ENCODE measurements at regions not wholly inside any gene's neighbourhood (a gene's known extent, or its start where the extent isn't known, plus 50 kb on each side); places are given as distances from the start of the nearest gene placed in this dataset.
"Not testable (repeated sequence)": the region's sequence is repeated elsewhere in the genome, so short reads cannot be mapped to it uniquely, and the experiment has no call there.

DNA sequence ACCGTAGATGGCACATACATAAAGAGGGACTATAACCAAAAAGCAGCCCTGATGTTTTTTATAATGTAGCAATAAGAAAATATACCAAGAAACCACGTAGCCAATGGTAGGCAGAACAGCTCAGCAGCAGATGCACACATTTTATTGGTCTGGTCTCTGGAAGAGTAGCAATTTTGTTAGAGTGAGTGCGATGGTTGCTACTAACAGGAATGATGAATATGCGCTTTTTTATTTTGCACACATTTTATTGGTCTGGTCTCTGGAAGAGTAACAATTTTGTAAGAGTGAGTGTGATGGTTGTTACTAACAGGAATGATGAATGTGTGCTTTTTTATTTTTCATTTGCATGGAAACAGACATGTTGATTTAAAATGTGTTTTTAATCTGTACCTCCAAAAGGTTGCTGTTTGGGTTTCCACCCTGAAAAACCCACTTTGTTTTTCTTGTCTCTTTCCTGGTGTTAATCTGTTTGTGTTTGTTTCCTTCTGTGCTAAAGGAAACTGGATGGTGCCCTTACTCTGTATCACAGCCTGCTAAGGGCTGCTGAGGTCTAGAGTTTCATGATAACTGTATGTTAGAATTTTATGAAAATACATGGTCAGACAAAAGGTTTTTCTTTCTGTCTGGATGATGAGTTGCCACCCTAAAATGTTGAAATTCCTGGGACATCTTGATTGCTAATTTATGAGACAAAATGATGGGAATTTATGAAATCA is 221.1 kb downstream of the ZNF37A start:
- peaks cover 0 to 13% (median 3%) of the 10 kb centered on the region in 11 donors for H3K9me3 Mint-ChIP-seq
- H3K36me3 ChIP-seq (ENCODE audit: control insufficient read depth in 2 of 3, insufficient read depth in 3 of 3, low read length in 3 of 3); H3K4me3 ChIP-seq (ENCODE audit: low read length); intact Hi-C loops (cut with micrococcal nuclease); H3K4me1 ChIP-seq (ENCODE audit: control insufficient read depth in 2 of 2, insufficient read depth in 2 of 2, low read length in 2 of 2); H3K27ac Mint-ChIP-seq; H3K4me3 Mint-ChIP-seq; DNase-seq; CTCF ChIA-PET; H3K27ac ChIP-seq (ENCODE audit: low read depth, low read length); H3K4me1 Mint-ChIP-seq; ATAC-seq; POLR2A ChIA-PET; H3K36me3 Mint-ChIP-seq; H3K27me3 ChIP-seq (ENCODE audit: control insufficient read depth in 2 of 2, insufficient read depth in 2 of 2, low read length in 2 of 2); H3K9me3 ChIP-seq (ENCODE audit: control insufficient read depth in 2 of 3, low read length in 3 of 3): not testable (repeated sequence)
- peaks cover 0 to 21% (median 5%) of the 10 kb centered on the region in 5 donors for H3K27me3 Mint-ChIP-seq

DNA sequence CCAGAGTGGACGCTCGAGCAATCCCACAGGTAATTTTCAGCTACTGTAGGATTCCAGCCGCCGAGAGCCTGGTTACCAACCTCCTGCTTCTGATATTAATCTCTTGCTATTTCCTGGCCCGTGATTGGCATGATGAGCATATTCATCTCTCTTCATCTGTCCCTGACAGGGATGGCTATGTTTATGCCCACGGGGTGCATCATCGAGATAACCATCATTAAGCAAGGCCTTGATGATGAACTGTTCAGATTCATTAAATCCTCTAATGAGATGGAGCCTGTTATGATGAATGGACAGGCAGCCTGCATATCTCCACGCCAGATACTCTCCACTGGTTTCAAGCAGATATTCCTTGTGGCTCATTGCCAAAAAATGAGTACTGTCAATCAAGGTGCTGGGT is 227.3 kb downstream of the ZNF37A start:
- H3K4me3 Mint-ChIP-seq; H3K27ac ChIP-seq (ENCODE audit: low read depth, low read length); CTCF ChIA-PET; H3K27me3 ChIP-seq (ENCODE audit: control insufficient read depth in 2 of 2, insufficient read depth in 2 of 2, low read length in 2 of 2); H3K36me3 ChIP-seq (ENCODE audit: control insufficient read depth in 2 of 3, insufficient read depth in 3 of 3, low read length in 3 of 3); H3K9me3 ChIP-seq (ENCODE audit: control insufficient read depth in 2 of 3, low read length in 3 of 3); H3K4me3 ChIP-seq (ENCODE audit: low read length); H3K27ac Mint-ChIP-seq; H3K4me1 ChIP-seq (ENCODE audit: control insufficient read depth in 2 of 2, insufficient read depth in 2 of 2, low read length in 2 of 2); DNase-seq; ATAC-seq; POLR2A ChIA-PET; H3K36me3 Mint-ChIP-seq; H3K4me1 Mint-ChIP-seq; intact Hi-C loops (cut with micrococcal nuclease): not testable (repeated sequence)
- Mint-ChIP-seq H3K9me3 (peaks cover 0 to 12% (median 4%) of the 10 kb centered on the region in 11 donors), H3K27me3 (peaks cover 0 to 14% (median 7%) of the 10 kb centered on the region in 5 donors)

- DNase-seq; H3K27ac ChIP-seq (ENCODE audit: low read depth, low read length); CTCF ChIA-PET; H3K4me1 Mint-ChIP-seq; intact Hi-C loops (cut with micrococcal nuclease); H3K9me3 ChIP-seq (ENCODE audit: control insufficient read depth in 2 of 3, low read length in 3 of 3); ATAC-seq; H3K4me3 Mint-ChIP-seq; H3K36me3 Mint-ChIP-seq; H3K4me1 ChIP-seq (ENCODE audit: control insufficient read depth in 2 of 2, insufficient read depth in 2 of 2, low read length in 2 of 2); POLR2A ChIA-PET; H3K9me3 Mint-ChIP-seq; H3K4me3 ChIP-seq (ENCODE audit: low read length); H3K27me3 Mint-ChIP-seq; H3K27me3 ChIP-seq (ENCODE audit: control insufficient read depth in 2 of 2, insufficient read depth in 2 of 2, low read length in 2 of 2); H3K27ac Mint-ChIP-seq; H3K36me3 ChIP-seq (ENCODE audit: control insufficient read depth in 2 of 3, insufficient read depth in 3 of 3, low read length in 3 of 3): not testable (repeated sequence)
These were observed 236.2 kb downstream of the ZNF37A start for GRCh38 chr10:38330306-38330705.

- POLR2A ChIA-PET; H3K27ac Mint-ChIP-seq; ATAC-seq; H3K27me3 ChIP-seq (ENCODE audit: control insufficient read depth in 2 of 2, insufficient read depth in 2 of 2, low read length in 2 of 2); DNase-seq; H3K36me3 Mint-ChIP-seq; H3K27ac ChIP-seq (ENCODE audit: low read depth, low read length); H3K27me3 Mint-ChIP-seq; H3K4me3 ChIP-seq (ENCODE audit: low read length); H3K36me3 ChIP-seq (ENCODE audit: control insufficient read depth in 2 of 3, insufficient read depth in 3 of 3, low read length in 3 of 3); H3K4me1 ChIP-seq (ENCODE audit: control insufficient read depth in 2 of 2, insufficient read depth in 2 of 2, low read length in 2 of 2); CTCF ChIA-PET; intact Hi-C loops (cut with micrococcal nuclease); H3K4me1 Mint-ChIP-seq; H3K9me3 ChIP-seq (ENCODE audit: control insufficient read depth in 2 of 3, low read length in 3 of 3); H3K4me3 Mint-ChIP-seq; H3K9me3 Mint-ChIP-seq: not testable (repeated sequence)
These were observed 237.0 kb downstream of the ZNF37A start for GRCh38 chr10:38331106-38331505.

DNA sequence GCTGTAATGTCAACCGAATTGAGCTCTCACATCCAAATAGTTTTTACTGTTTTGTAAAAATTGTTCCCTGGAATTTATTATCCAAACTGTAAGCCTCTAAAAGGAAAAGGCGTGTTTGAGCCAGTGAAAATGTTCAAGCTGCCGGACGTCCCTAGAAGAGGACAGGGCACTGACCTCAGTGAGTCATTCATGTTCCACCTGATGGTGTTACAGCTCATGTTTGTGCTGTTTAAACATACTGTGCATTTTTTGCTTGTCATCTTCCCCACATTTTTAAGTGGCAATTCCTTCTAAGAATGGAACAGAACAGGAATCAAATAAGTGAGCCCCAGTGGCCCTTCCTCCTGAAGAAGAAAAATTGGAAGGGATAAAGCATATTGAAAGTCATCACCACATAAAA is 239.6 kb downstream of the ZNF37A start:
- H3K4me1 ChIP-seq (ENCODE audit: control insufficient read depth in 2 of 2, insufficient read depth in 2 of 2, low read length in 2 of 2); POLR2A ChIA-PET; H3K9me3 Mint-ChIP-seq; H3K4me1 Mint-ChIP-seq; H3K4me3 ChIP-seq (ENCODE audit: low read length); H3K27ac ChIP-seq (ENCODE audit: low read depth, low read length); H3K27me3 Mint-ChIP-seq; H3K9me3 ChIP-seq (ENCODE audit: control insufficient read depth in 2 of 3, low read length in 3 of 3); H3K4me3 Mint-ChIP-seq; intact Hi-C loops (cut with micrococcal nuclease); H3K27me3 ChIP-seq (ENCODE audit: control insufficient read depth in 2 of 2, insufficient read depth in 2 of 2, low read length in 2 of 2); H3K36me3 ChIP-seq (ENCODE audit: control insufficient read depth in 2 of 3, insufficient read depth in 3 of 3, low read length in 3 of 3); H3K27ac Mint-ChIP-seq; DNase-seq; CTCF ChIA-PET; H3K36me3 Mint-ChIP-seq; ATAC-seq: not testable (repeated sequence)

DNA sequence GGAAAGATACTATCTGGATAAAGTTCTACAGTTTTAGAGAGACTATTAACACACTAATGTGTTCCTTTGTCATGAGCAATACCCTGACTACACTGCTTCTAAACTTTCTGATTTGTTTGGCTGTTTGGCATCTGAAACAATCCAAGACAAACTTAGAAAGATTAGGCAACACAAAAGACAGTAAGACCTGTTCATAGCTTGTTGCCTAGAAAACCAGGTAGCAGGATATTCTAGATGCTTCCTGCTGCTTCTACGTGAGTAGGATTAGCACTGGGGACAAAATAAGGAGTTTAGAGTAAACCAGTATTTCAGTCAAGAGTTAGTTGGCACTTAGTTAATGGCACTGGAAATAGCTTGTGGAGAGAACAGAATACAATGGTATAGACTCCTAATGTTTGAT is 256.5 kb downstream of the ZNF37A start:
- H3K4me1 Mint-ChIP-seq; H3K36me3 Mint-ChIP-seq; H3K36me3 ChIP-seq (ENCODE audit: control insufficient read depth in 2 of 3, insufficient read depth in 3 of 3, low read length in 3 of 3); ATAC-seq; intact Hi-C loops (cut with micrococcal nuclease); H3K4me1 ChIP-seq (ENCODE audit: control insufficient read depth in 2 of 2, insufficient read depth in 2 of 2, low read length in 2 of 2); H3K4me3 ChIP-seq (ENCODE audit: low read length); H3K27me3 ChIP-seq (ENCODE audit: control insufficient read depth in 2 of 2, insufficient read depth in 2 of 2, low read length in 2 of 2); H3K9me3 ChIP-seq (ENCODE audit: control insufficient read depth in 2 of 3, low read length in 3 of 3); CTCF ChIA-PET; H3K4me3 Mint-ChIP-seq; H3K27ac Mint-ChIP-seq; DNase-seq; POLR2A ChIA-PET; H3K27ac ChIP-seq (ENCODE audit: low read depth, low read length): not testable (repeated sequence)
- H3K9me3 Mint-ChIP-seq = peaks cover 0 to 13% (median 0%) of the 10 kb centered on the region in 11 donors
- peaks cover 5 to 27% (median 24%) of the 10 kb centered on the region in 5 donors for H3K27me3 Mint-ChIP-seq

DNA sequence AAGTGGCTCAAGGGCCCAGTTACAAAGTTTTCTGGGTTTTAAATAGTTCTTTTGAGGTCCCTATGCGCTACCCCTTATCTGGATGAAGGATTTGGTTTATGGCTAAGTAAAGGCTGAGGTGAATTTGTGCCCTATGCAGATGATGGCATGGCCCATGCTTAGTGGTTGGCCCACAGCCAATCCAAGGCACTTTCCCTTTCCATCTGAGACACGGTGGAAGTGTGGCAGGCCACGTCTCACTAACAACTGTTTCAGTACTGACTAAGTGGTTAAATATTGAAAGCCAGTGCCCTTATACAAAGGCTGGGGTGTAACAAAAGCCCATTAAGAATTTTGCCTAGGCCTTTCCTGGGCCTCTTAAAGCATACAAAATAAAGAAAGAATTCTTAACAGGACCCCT is 260.3 kb downstream of the ZNF37A start:
- H3K9me3 Mint-ChIP-seq; ATAC-seq; H3K4me3 Mint-ChIP-seq; H3K4me3 ChIP-seq (ENCODE audit: low read length); H3K9me3 ChIP-seq (ENCODE audit: control insufficient read depth in 2 of 3, low read length in 3 of 3); H3K36me3 Mint-ChIP-seq; H3K36me3 ChIP-seq (ENCODE audit: control insufficient read depth in 2 of 3, insufficient read depth in 3 of 3, low read length in 3 of 3); CTCF ChIA-PET; H3K27me3 ChIP-seq (ENCODE audit: control insufficient read depth in 2 of 2, insufficient read depth in 2 of 2, low read length in 2 of 2); POLR2A ChIA-PET; intact Hi-C loops (cut with micrococcal nuclease); H3K27me3 Mint-ChIP-seq; H3K27ac ChIP-seq (ENCODE audit: low read depth, low read length); H3K4me1 ChIP-seq (ENCODE audit: control insufficient read depth in 2 of 2, insufficient read depth in 2 of 2, low read length in 2 of 2); DNase-seq: not testable (repeated sequence)
- Mint-ChIP-seq H3K4me1 (peaks cover 0 to 12% (median 5%) of the 10 kb centered on the region in 7 donors), H3K27ac (peak overlapping the region in 2 of 9 donors; percentile 20 to 68)

All from naive thymus-derived CD4-positive, alpha-beta T cell (primary cell).